GM18861 (cell line): ENCODE measurements at regions not wholly inside any gene's neighbourhood (a gene's known extent, or its start where the extent isn't known, plus 50 kb on each side); places are given as distances from the start of the nearest gene placed in this dataset.
"Not testable (repeated sequence)": the region's sequence is repeated elsewhere in the genome, so short reads cannot be mapped to it uniquely, and the experiment has no call there.

Experiments
- ATAC-seq: cut with Tn5 transposase; IDR thresholded peaks from one replicate; pipeline ENCODE4 v1.9.1; 2021; ENCODE audit not compliant: unreplicated experiment

DNA sequence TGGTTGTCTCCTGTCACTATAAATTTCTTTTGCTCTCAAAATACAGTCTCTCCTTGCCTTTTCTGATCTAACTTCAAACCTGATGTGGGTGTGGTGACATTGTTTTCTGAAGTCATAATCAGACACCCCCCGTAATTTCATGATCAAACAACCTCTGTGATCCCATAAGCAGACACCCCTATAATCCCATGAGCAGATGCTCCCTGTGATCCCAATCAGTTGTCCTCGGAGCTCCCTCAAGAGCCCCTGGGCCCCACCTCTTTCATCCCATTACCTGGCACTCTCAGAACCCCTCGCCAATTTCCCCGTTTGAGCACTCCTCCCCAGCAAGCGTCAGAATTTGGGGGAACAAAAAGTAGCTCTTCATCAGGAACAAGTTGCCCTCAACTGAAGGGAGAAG is 246.3 kb upstream of the FZD8 start:
- ATAC-seq, result no peak

- no peak for ATAC-seq
Measured at GRCh38 chr10:35887685-35888084, 245.6 kb upstream of the FZD8 start.

DNA sequence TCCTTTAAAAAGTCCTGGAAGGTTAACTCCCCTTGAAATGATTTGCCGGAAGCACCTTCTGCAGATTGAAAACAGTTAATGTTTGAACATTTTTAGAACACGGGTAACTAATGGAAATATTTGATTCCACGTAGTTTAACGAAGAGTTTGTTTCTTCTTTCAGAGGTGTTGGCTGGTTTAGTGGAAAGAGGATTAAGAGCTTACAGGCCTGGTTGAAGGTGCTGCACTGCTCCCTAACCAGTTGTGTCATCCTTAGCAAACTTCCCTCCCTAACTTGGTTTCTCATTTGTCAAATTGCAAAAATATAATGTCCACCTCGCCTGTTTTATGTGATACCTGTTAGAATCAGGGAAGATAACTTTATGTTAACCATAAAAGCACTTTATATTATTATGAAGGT is 243.0 kb upstream of the FZD8 start:
- ATAC-seq, result no peak

DNA sequence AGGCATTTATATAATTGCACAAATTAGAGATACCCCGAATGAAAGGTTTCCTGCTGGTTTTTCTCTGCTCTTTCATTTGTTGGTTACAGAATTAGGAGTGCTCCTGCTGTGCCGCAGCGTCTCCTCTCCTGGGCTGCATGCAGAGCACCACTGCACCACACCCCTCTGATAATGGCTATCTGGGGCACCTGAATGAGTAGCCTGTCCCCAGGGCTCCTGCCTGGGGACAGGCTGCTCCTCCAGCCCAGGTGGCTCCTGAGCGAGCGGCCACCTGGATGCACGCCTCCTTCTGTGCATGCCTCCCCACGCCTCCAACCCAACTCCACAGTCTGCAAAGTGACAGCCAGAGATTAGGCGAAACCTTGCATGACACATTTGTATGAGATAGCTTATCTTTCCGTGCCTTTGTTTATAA is 242.6 kb upstream of the FZD8 start:
- no peak for ATAC-seq

DNA sequence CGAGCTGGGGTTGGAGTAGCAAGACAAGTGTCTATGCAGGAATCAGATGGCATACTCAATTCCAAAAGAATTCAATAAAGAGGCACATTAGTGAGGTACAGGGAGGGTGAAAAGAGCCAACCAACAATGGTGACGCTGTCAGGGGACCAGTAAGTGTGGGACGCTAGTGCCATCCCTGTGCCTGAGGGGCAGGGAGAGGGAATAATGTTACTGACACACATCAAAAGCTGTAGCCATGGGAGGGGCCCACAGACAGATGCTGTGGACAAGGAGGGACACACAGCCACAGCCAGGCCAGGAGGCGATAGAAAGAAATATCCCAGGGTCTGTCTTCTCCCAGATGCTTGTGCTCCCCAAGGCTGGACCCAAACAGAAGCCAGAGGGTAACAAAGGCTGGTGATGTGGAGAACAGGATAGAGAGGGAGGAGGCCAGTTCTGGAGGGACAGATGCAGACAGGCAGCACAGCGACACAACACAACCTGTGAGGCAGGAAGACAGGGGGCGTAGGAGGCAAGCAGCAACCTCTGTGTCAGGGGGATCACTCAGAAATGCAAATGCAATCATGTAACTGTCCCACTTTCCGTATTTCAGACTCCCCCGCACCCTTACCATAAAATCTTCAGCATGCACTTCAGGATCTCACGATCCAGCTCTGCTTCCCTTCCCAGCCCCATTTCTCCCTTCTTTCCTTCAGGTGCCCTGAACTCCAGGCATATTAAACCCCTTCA is 240.5 kb upstream of the FZD8 start:
- no peak for ATAC-seq

DNA sequence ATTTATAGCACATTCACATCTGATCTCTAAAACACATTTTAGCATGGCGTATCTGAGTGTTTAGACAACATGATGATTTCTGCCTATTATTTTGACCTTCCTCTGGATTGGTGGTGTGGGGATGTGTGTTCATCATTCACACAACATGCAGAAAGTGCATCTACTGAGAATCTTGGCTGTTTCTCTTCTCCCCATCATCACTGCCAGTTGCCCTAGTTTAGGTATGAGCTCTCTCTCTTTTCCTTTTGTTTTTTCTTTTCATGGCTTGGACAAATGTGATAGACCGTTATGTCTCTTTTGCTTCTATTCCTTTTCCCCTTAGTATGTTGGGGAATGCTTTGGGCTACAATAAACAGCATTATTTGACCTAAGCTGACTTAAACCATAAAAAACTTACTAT is 239.2 kb upstream of the FZD8 start:
- no peak for ATAC-seq

DNA sequence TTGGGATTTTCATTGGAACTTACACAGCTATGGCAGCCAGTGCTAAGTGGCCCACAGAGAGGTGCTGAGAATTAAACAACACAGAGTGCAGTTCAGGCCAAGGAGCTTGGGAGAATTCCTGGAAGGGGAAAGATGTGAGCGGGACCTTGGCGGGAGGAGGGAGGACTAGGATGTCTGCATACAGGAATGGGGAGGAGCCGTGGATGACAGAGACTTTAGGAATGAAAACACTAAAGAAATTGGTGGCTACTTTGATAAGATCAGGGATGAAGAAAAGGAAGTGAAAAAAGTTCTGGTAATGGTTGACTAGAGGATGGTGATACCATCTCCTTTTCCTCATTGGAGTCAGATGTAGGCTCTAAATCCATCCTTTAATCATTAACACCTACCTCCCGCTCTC is 234.2 kb upstream of the FZD8 start:
- no peak for ATAC-seq

- no peak for ATAC-seq
Measured at GRCh38 chr10:35875016-35875676, 233.1 kb upstream of the FZD8 start.

DNA sequence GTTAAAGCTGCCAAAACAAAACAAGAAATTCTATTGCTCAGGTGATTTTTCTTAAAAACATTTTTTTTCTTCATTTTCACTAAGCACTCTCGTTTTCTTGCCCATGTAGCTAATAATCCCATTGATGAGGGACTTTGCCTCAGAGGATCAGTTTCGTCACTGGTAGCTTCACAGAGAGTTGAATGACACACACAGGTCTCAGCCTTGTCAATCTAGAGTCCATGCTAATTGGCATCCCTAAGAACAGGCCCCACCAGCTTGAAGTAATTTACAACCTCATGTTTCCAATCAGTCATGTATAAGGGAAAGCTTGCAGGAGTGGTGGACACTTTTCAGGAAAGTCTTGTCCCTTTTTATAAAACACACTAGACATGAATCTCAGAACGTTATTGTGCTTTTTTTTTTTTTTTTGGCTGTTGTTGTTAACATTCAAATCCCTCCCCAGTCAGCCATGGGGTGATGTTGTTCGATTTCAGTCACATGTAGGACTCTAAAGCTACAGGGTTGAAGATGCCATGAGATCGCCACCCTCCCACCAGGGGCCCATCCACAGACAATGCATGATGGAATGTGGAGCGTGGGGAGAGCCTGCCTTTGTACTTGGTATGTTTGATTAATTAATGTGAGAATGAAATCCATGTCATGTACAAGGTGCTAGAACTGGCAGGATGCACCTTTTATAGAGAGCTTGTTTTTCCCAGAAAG is 232.4 kb upstream of the FZD8 start:
- no peak for ATAC-seq

- no peak for ATAC-seq
Measured at GRCh38 chr10:35872671-35873070, 230.6 kb upstream of the FZD8 start.

- no peak for ATAC-seq
Measured at GRCh38 chr10:35870665-35871310, 228.7 kb upstream of the FZD8 start.

GRCh38 chr10:35858676-35859283 is 216.7 kb upstream of the FZD8 start:
- ATAC-seq, result not testable (repeated sequence)

DNA sequence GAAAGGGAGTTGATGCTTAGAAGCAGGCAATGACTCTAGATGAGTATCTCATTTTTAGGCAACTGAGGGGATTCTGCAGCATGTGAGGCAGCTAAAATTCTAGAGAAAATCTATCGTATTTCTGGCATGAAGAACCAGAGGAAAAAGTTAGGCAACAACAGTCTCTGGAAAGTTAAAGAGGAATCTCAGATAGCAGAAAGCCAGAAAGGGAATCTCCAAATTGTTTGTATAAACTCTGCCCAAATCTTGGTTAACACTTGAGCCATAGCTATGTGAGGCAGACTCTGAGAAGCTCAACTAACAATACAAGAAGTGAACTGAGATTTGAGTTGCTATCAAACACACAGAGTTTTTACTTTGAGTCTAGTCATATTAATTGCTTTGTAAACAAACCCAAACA is 215.8 kb upstream of the FZD8 start:
- ATAC-seq, result no peak

- ATAC-seq, result no peak
Measured at GRCh38 chr10:35855155-35855947, 213.3 kb upstream of the FZD8 start.

GRCh38 chr10:35854661-35855060 is 212.6 kb upstream of the FZD8 start:
- no peak for ATAC-seq

- ATAC-seq, result no peak
Measured at GRCh38 chr10:35852721-35853120, 210.6 kb upstream of the FZD8 start.

- ATAC-seq, result no peak
Measured at GRCh38 chr10:35848412-35848811, 206.3 kb upstream of the FZD8 start.

DNA sequence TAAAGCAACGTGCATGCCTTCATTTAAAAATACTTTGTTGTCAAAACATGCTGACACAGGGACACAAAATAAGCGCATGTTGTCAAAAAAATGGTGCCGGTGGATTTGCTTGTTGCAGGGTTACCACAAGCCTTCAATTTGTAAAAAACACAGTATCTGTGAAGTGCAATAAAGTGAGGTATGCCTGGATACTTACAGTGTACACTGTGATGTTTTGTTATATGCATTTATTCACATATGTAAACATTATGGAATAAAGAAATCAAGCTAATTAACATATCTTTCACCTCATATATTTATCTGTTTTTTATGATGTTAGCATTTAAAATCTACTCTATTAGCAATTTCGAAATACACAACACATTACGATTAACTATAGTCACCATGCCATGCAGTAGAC is 202.6 kb upstream of the FZD8 start:
- no peak for ATAC-seq

DNA sequence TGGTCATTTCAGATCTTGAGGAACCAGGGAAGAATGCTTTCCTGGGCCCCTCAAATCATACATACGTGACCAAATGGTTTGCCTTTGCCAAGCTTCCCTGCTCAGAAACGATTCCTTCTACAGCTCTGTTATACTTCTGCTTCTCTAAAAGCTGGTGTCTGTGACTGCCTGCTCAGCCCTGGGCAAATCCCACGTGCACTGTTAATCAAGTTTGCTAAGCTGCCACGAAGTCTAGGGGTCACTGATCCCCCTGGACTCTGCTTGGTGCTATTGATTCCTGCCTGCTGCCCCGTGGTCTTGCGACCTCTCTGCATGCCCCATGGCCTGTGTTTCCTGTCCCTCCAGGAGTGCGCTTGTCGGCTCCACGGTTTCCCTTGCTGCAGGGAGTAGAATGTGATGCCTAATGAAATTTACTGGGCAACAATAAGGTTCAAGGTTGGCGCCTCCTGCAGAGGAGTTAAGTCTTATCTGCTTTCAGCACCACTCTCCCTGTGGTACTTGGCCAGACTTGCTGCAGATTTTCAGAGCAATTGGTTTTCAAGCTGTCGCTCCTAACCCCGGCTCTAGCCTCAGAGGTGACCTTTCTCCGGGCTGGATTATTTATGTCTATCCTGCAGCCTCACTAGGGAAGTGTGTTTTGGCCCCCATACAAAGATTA is 201.6 kb upstream of the FZD8 start:
- ATAC-seq, result no peak

DNA sequence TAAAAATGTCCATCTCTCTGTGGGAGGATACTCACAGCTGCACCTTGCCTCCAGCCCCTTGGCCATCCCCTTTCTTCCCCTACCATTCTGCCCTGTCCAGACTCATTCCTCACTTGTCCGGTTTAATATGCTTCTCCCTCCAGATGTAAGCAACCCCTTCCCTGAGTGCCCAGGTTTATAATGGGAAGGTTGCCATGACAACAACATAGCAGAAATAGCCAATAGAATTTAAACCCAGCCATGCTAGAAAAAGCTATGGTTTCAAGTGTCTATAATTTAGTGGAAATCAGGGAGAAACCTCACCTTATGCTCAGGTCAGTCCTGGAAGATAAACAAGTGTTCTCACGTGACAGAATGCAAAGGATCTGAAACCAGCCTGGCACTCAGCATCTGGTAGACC is 196.0 kb upstream of the FZD8 start:
- no peak for ATAC-seq
